ENCODE measurements at regions not wholly inside any gene's neighbourhood (a gene's known extent, or its start where the extent isn't known, plus 50 kb on each side); places are given as distances from the start of the nearest gene placed in this dataset.

- TF ChIP-seq NFYB (CRISPR knock-in tag; IDR thresholded peaks at IDR 0.05) (no peak), CTCF (CRISPR knock-in tag; IDR thresholded peaks at IDR 0.05) (no peak), POLR2AphosphoS5 (IDR thresholded peaks at IDR 0.05; ENCODE audit: low read depth, low read length) (no peak), PRDM15 (CRISPR knock-in tag; IDR thresholded peaks at IDR 0.05) (no peak), SNAPC4 (CRISPR knock-in tag; IDR thresholded peaks at IDR 0.05) (no peak), ZNF556 (CRISPR knock-in tag; IDR thresholded peaks at IDR 0.05; ENCODE audit: borderline replicate concordance) (no peak), HNRNPL (IDR thresholded peaks at IDR 0.05; ENCODE audit: low read depth, low read length) (no peak)
Observed at GRCh38 chr6:48403587-48403986, 292.6 kb upstream of the PTCHD4 start.
